ENCODE measurements at regions not wholly inside any gene's neighbourhood (a gene's known extent, or its start where the extent isn't known, plus 50 kb on each side); places are given as distances from the start of the nearest gene placed in this dataset.
"Not testable (repeated sequence)": the region's sequence is repeated elsewhere in the genome, so short reads cannot be mapped to it uniquely, and the experiment has no call there.

- H3K4me1 ChIP-seq = no peaks in the 10 kb centered on the region
- WGBS, 2 donors = 68 to 75% methylated on average over 12 of the region's 12 CpGs
- no peaks in the 10 kb centered on the region for H3K27me3 ChIP-seq
- DNase-seq (no peak), ATAC-seq (ENCODE audit: low FRiP score in 2 of 2) (no peak)
- H3K36me3 ChIP-seq = no peaks in the 10 kb centered on the region
- TF ChIP-seq POLR2A (IDR thresholded peaks at IDR 0.05) = no peak
- TF ChIP-seq EP300 (IDR thresholded peaks at IDR 0.05) = no peak
- TF ChIP-seq POLR2AphosphoS5 (IDR thresholded peaks at IDR 0.05) = no peak
- TF ChIP-seq CTCF (IDR thresholded peaks at IDR 0.05) = no peak
- no peak overlapping the region for H3K27ac ChIP-seq
- H3K9me3 ChIP-seq = no peaks in the 10 kb centered on the region
- no peak overlapping the region for H3K4me3 ChIP-seq
Measured at GRCh38 chr2:47697000-47697601, 85.8 kb upstream of the MSH6 start.

- no peaks in the 10 kb centered on the region for H3K4me1 ChIP-seq
- no peak overlapping the region for H3K4me3 ChIP-seq
- no peaks in the 10 kb centered on the region for H3K27me3 ChIP-seq
- no peak for TF ChIP-seq POLR2A (IDR thresholded peaks at IDR 0.05)
- H3K9me3 ChIP-seq = no peaks in the 10 kb centered on the region
- ATAC-seq (ENCODE audit: low FRiP score in 2 of 2) (no peak), DNase-seq (no peak)
- no peak overlapping the region for H3K27ac ChIP-seq
- no peaks in the 10 kb centered on the region for H3K36me3 ChIP-seq
- WGBS, 2 donors = 45 to 78% methylated on average over 1 of the region's 1 CpG
Measured at GRCh38 chr2:47696478-47696831, 86.5 kb upstream of the MSH6 start.

GRCh38 chr2:47695800-47696477 is 87.0 kb upstream of the MSH6 start:
- WGBS, 2 donors = 61 to 71% methylated on average over 12 of the region's 12 CpGs
- DNase-seq = no peak

GRCh38 chr2:47694451-47694850 is 88.5 kb upstream of the MSH6 start:
- not testable (repeated sequence) for H3K27me3 ChIP-seq; H3K4me1 ChIP-seq; H3K4me3 ChIP-seq; DNase-seq; H3K9me3 ChIP-seq; H3K36me3 ChIP-seq; H3K27ac ChIP-seq; ATAC-seq (ENCODE audit: low FRiP score in 2 of 2)
- whole genome bisulfite sequencing, 2 donors = 92 to 95% methylated on average over 13 of the region's 13 CpGs

More at GRCh38 chr2:47695800-47696477, 87.0 kb upstream of the MSH6 start:
- TF ChIP-seq POLR2A (IDR thresholded peaks at IDR 0.05) (no peak), POLR2AphosphoS5 (IDR thresholded peaks at IDR 0.05) (no peak), CTCF (IDR thresholded peaks at IDR 0.05) (no peak), EP300 (IDR thresholded peaks at IDR 0.05) (no peak)
- Histone ChIP-seq H3K9me3 (no peaks in the 10 kb centered on the region), H3K4me3 (no peak overlapping the region), H3K36me3 (no peaks in the 10 kb centered on the region), H3K4me1 (no peaks in the 10 kb centered on the region), H3K27me3 (no peaks in the 10 kb centered on the region), H3K27ac (no peak overlapping the region)
- ATAC-seq (ENCODE audit: low FRiP score in 2 of 2) = no peak

- H3K27ac ChIP-seq; H3K9me3 ChIP-seq; H3K27me3 ChIP-seq; ATAC-seq (ENCODE audit: low FRiP score in 2 of 2); H3K4me3 ChIP-seq; H3K4me1 ChIP-seq; H3K36me3 ChIP-seq: not testable (repeated sequence)
- 96% methylated on average over 23 to 36 of the region's 44 CpGs for WGBS, 2 donors
- DNase-seq = peak in 1 of 2 donors; percentile 67
Measured at GRCh38 chr2:47690706-47691325, 92.1 kb upstream of the MSH6 start.

- H3K27ac ChIP-seq = no peak overlapping the region
- 75 to 84% methylated on average over 2 of the region's 2 CpGs for WGBS, 2 donors
- TF ChIP-seq EP300 (IDR thresholded peaks at IDR 0.05) = no peak
- TF ChIP-seq POLR2AphosphoS5 (IDR thresholded peaks at IDR 0.05) = no peak
- TF ChIP-seq CTCF (IDR thresholded peaks at IDR 0.05) = no peak
- TF ChIP-seq POLR2A (IDR thresholded peaks at IDR 0.05) = no peak
- no peaks in the 10 kb centered on the region for H3K27me3 ChIP-seq
- H3K9me3 ChIP-seq = peaks cover 0 to 5% (median 0%) of the 10 kb centered on the region in 4 donors
- no peaks in the 10 kb centered on the region for H3K4me1 ChIP-seq
- no peak for DNase-seq
- H3K36me3 ChIP-seq = no peaks in the 10 kb centered on the region
- ATAC-seq (ENCODE audit: low FRiP score in 2 of 2) = no peak
- no peak overlapping the region for H3K4me3 ChIP-seq
Measured at GRCh38 chr2:47690132-47690531, 92.8 kb upstream of the MSH6 start.

- not testable (repeated sequence) for H3K27ac ChIP-seq
Measured at GRCh38 chr2:47689118-47689517, 93.8 kb upstream of the MSH6 start.

More at GRCh38 chr2:47689118-47689517, 93.8 kb upstream of the MSH6 start:
- H3K9me3 ChIP-seq; DNase-seq; H3K4me1 ChIP-seq; H3K27me3 ChIP-seq; H3K4me3 ChIP-seq; ATAC-seq (ENCODE audit: low FRiP score in 2 of 2); H3K36me3 ChIP-seq: not testable (repeated sequence)
- WGBS, 2 donors = 74 to 79% methylated on average over 4 of the region's 4 CpGs
